Bronchial epithelial cell (primary cell): ENCODE measurements at regions not wholly inside any gene's neighbourhood (a gene's known extent, or its start where the extent isn't known, plus 50 kb on each side); places are given as distances from the start of the nearest gene placed in this dataset.
"Not testable (repeated sequence)": the region's sequence is repeated elsewhere in the genome, so short reads cannot be mapped to it uniquely, and the experiment has no call there.

Experiments used
- DNase-seq: peaks from one replicate; pipeline ENCODE4 v3.0.0-alpha.2; 2010; ENCODE audit warnings: low read depth
- FAIRE-seq: peaks from 2 replicates; lab custom pipeline; 2011; peaks lifted over from hg19 to GRCh38; lab: Jason Lieb, UNC
- H3K27me3 ChIP-seq: 2 replicates; pipeline ENCODE4 v1.5.1; 2011; ENCODE audit warnings: low read length; ENCODE audit not compliant: control insufficient read depth, insufficient read depth
- H3K36me3 ChIP-seq: 2 replicates; pipeline ENCODE4 v1.5.1; 2011; ENCODE audit warnings: low read length; ENCODE audit not compliant: control insufficient read depth, insufficient read depth
- H3K4me3 ChIP-seq: 2 replicates; pipeline ENCODE4 v1.5.1; 2011; ENCODE audit warnings: mild to moderate bottlenecking, low read depth, low read length, control low read depth
- TF ChIP-seq, protein P1 (sequence below): IDR thresholded peaks from 2 replicates; pipeline ENCODE4 v1.5.1; 2011; ENCODE audit warnings: mild to moderate bottlenecking, moderate library complexity, low read length, control low read depth, inconsistent platforms; ENCODE audit not compliant: insufficient read depth, severe bottlenecking

DNA sequence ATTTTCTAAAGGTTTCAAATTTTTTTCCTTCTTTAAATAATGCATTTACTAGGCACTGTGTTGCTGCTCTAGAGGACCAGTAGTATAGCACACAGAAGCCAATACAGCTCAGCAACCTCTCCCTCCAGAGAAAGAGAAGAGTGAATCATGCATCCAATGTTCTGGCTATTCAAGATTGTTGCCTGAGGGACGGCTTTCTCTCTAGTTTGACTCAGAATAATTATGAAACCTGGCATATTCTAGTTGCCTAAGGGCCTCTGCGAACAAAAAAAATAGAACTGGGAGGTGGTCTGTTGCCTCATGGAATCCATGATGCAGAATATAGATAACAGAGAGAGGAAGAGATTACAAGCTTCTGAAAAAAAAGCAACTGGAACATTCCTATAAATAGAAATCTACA is 1233.3 kb upstream of the PABPC4L start:
- H3K36me3 ChIP-seq = no peaks in the 10 kb centered on the region
- DNase-seq = peak; percentile 30
- no peak for FAIRE-seq
- no peaks in the 10 kb centered on the region for H3K27me3 ChIP-seq
- TF ChIP-seq, protein P1, sequence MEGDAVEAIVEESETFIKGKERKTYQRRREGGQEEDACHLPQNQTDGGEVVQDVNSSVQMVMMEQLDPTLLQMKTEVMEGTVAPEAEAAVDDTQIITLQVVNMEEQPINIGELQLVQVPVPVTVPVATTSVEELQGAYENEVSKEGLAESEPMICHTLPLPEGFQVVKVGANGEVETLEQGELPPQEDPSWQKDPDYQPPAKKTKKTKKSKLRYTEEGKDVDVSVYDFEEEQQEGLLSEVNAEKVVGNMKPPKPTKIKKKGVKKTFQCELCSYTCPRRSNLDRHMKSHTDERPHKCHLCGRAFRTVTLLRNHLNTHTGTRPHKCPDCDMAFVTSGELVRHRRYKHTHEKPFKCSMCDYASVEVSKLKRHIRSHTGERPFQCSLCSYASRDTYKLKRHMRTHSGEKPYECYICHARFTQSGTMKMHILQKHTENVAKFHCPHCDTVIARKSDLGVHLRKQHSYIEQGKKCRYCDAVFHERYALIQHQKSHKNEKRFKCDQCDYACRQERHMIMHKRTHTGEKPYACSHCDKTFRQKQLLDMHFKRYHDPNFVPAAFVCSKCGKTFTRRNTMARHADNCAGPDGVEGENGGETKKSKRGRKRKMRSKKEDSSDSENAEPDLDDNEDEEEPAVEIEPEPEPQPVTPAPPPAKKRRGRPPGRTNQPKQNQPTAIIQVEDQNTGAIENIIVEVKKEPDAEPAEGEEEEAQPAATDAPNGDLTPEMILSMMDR = no peak
- H3K4me3 ChIP-seq = no peak overlapping the region

DNA sequence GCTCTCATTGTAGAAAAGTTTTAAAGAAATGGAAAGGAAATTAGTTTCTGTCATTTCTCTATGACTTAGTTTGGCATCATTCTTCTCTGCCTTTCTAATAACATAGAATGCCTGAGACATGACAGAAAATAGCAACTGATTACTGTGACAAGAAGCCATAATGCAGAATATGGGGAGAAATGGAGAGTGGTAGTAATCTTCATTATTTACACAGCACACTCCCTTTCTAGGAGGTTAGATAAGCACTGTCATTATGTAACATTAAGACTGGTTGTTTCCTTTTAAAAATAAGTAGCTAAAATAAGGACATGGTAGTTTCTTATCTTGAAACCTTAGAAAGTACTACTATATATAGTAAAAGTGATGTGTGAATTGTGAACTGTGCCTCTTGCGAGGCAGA is 1227.9 kb upstream of the PABPC4L start:
- Histone ChIP-seq H3K4me3 (no peak overlapping the region), H3K27me3 (no peaks in the 10 kb centered on the region), H3K36me3 (no peaks in the 10 kb centered on the region)
- no peak for FAIRE-seq
- TF ChIP-seq, protein P1 = no peak
- DNase-seq = no peak

DNA sequence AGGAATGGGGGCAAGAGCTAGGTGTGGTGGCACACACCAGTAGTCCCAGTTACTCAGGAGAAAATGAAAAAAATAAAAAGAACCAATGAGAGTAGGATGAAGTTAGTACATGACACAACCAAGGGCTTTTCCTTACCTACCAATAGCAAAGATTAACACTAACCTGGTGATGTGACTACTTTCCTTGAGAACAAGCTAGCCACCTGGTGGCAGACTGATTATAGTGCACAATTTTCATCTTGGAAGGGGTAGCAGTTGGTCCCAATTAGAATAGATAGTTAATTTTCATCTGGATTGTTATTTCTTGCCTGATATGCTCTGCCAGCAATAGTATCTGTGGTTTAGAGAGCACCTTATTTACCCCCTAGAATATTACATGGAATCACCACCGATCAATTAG is 1216.8 kb upstream of the PABPC4L start:
- DNase-seq (peak; percentile 7), FAIRE-seq (no peak)
- TF ChIP-seq, protein P1 = peak; percentile 9

DNA sequence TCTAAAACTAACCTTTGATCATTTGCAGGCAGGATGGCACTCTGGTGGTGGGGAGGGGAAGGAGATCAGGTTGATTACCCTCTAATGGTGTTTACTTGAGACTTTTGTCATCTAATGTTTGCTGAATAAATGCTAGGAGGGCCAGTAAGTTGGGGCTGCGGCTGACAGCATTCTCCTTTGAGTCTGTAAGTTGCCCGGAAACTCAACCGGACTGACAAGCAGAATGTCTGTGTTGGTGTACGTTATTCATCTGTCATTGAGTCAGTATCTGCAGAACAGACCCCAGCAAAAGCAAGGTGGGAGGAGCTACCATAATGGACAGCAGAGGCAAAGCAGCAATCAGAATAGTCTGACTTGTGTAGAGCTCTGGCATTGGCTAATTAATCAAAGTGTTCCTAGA is 1210.6 kb upstream of the PABPC4L start:
- H3K4me3 ChIP-seq = no peak overlapping the region
- no peaks in the 10 kb centered on the region for H3K36me3 ChIP-seq
- DNase-seq = no peak
- no peak for FAIRE-seq
- TF ChIP-seq, protein P1 = no peak
- H3K27me3 ChIP-seq = no peaks in the 10 kb centered on the region

More for the DNA sequence above, 1216.8 kb upstream of the PABPC4L start:
- Histone ChIP-seq H3K36me3 (no peaks in the 10 kb centered on the region), H3K4me3 (no peak overlapping the region), H3K27me3 (no peaks in the 10 kb centered on the region)

DNA sequence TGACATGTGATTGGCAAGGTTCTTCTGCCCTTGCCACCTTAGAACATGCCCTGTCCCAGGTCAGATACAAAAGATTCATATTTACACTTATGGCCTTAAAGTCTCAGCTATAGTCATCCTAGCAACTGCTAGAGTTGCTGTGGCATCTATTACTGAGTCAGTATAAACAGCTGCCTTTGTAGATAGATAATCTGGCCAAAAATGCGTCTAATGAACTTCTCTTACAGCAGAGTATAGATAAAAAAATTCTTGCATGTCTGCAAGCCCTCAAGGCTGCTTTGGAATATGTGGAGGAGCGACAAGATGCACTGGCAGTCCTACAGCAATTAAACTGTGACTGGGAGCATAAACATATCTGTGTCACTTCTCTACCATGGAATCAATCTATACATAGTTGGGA is 1209.7 kb upstream of the PABPC4L start:
- FAIRE-seq (no peak), DNase-seq (no peak)
- Histone ChIP-seq H3K4me3 (no peak overlapping the region), H3K27me3 (no peaks in the 10 kb centered on the region), H3K36me3 (no peaks in the 10 kb centered on the region)
- TF ChIP-seq, protein P1 = no peak

DNA sequence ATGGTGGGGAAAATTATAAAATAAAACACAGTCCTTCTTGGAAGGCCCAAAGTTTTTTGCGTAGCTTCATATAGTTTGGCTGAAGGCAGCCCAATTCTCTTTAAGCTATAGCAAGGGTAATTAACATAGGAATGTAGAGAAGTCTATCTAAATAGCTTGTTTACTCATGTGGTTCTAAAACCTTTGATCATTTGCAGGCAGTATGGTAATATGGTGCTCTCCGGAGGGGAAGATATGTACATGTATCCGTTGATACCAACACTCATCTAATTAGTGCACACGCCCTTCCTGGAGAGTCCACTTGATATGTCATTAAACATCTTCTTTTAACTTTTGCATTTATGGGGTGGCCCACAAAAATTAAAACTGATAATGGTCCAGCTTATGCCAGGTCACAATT is 1207.7 kb upstream of the PABPC4L start:
- H3K4me3 ChIP-seq, DNase-seq, FAIRE-seq, H3K36me3 ChIP-seq, H3K27me3 ChIP-seq: not testable (repeated sequence)
